ENCODE measurements at regions not wholly inside any gene's neighbourhood (a gene's known extent, or its start where the extent isn't known, plus 50 kb on each side); places are given as distances from the start of the nearest gene placed in this dataset.
"Not testable (repeated sequence)": the region's sequence is repeated elsewhere in the genome, so short reads cannot be mapped to it uniquely, and the experiment has no call there.

GRCh38 chr7:113030489-113030888 is 56.1 kb downstream of the GPR85 start:
- no peaks in the 10 kb centered on the region for H3K4me1 ChIP-seq (ENCODE audit: control insufficient read depth, insufficient read depth, low read length)
- Mint-ChIP-seq H3K27ac (no peak overlapping the region), H3K4me3 (no peak overlapping the region), H3K27me3 (ENCODE audit: insufficient read depth) (no peaks in the 10 kb centered on the region), H3K9me3 (no peaks in the 10 kb centered on the region), H3K4me1 (peaks cover 4% of the 10 kb centered on the region), H3K36me3 (ENCODE audit: low read depth) (no peaks in the 10 kb centered on the region)
- no peak overlapping the region for H3K9ac ChIP-seq (ENCODE audit: extremely low read depth, low read length, poor library complexity, severe bottlenecking)
- no peak for DNase-seq
- H3K27ac ChIP-seq (ENCODE audit: low read depth, low read length) = no peak overlapping the region
- no peaks in the 10 kb centered on the region for H3K36me3 ChIP-seq (ENCODE audit: control insufficient read depth, insufficient read depth, low read length)
- no peak for TF ChIP-seq CTCF (conservative IDR thresholded peaks at IDR 0.05)
- no peaks in the 10 kb centered on the region for H3K27me3 ChIP-seq (ENCODE audit: control insufficient read depth, insufficient read depth, low read length, poor library complexity, severe bottlenecking)
- 100% methylated on average over 1 of the region's 1 CpG; no CpG with 5 or more reads in 1 of the 2 experiments for WGBS, 2 experiments (ENCODE audit: insufficient coverage in 1 of 2, insufficient read length in 1 of 2)
- no peak overlapping the region for H3K4me3 ChIP-seq (ENCODE audit: low read length)
- H3K9me3 ChIP-seq (ENCODE audit: control insufficient read depth, low read length) = no peaks in the 10 kb centered on the region

- 85 to 100% methylated on average over 1 of the region's 1 CpG for WGBS, 2 experiments (ENCODE audit: insufficient coverage in 1 of 2, insufficient read length in 1 of 2)
- Histone ChIP-seq H3K4me3 (ENCODE audit: low read length) (no peak overlapping the region), H3K27me3 (ENCODE audit: control insufficient read depth, insufficient read depth, low read length, poor library complexity, severe bottlenecking) (no peaks in the 10 kb centered on the region), H3K36me3 (ENCODE audit: control insufficient read depth, insufficient read depth, low read length) (no peaks in the 10 kb centered on the region), H3K4me1 (ENCODE audit: control insufficient read depth, insufficient read depth, low read length) (no peaks in the 10 kb centered on the region), H3K27ac (ENCODE audit: low read depth, low read length) (no peak overlapping the region), H3K9ac (ENCODE audit: extremely low read depth, low read length, poor library complexity, severe bottlenecking) (no peak overlapping the region), H3K9me3 (ENCODE audit: control insufficient read depth, low read length) (no peaks in the 10 kb centered on the region)
- Mint-ChIP-seq H3K4me1 (no peaks in the 10 kb centered on the region), H3K36me3 (ENCODE audit: low read depth) (no peaks in the 10 kb centered on the region), H3K27ac (no peak overlapping the region), H3K4me3 (no peak overlapping the region), H3K27me3 (ENCODE audit: insufficient read depth) (no peaks in the 10 kb centered on the region), H3K9me3 (peaks cover 2% of the 10 kb centered on the region)
- DNase-seq = no peak
- TF ChIP-seq CTCF (conservative IDR thresholded peaks at IDR 0.05) = no peak
Observed at GRCh38 chr7:113026941-113027340, 59.7 kb downstream of the GPR85 start.

GRCh38 chr7:113017144-113017857 is 69.3 kb downstream of the GPR85 start:
- not testable (repeated sequence) for H3K4me1 Mint-ChIP-seq; H3K36me3 Mint-ChIP-seq (ENCODE audit: low read depth); H3K36me3 ChIP-seq (ENCODE audit: control insufficient read depth, insufficient read depth, low read length); H3K4me3 ChIP-seq (ENCODE audit: low read length); H3K9ac ChIP-seq (ENCODE audit: extremely low read depth, low read length, poor library complexity, severe bottlenecking); H3K4me3 Mint-ChIP-seq; H3K27me3 Mint-ChIP-seq (ENCODE audit: insufficient read depth); DNase-seq; H3K9me3 ChIP-seq (ENCODE audit: control insufficient read depth, low read length); H3K27ac ChIP-seq (ENCODE audit: low read depth, low read length); H3K27me3 ChIP-seq (ENCODE audit: control insufficient read depth, insufficient read depth, low read length, poor library complexity, severe bottlenecking); H3K27ac Mint-ChIP-seq; H3K4me1 ChIP-seq (ENCODE audit: control insufficient read depth, insufficient read depth, low read length)
- 97 to 99% methylated on average over 12 to 43 of the region's 43 CpGs for WGBS, 2 experiments (ENCODE audit: insufficient coverage in 1 of 2, insufficient read length in 1 of 2)
- H3K9me3 Mint-ChIP-seq = peaks cover 14% of the 10 kb centered on the region
